B cell (primary cell): ENCODE measurements at regions not wholly inside any gene's neighbourhood (a gene's known extent, or its start where the extent isn't known, plus 50 kb on each side); places are given as distances from the start of the nearest gene placed in this dataset.

Experiments used
- ATAC-seq: fragments of 200-7000 bp; cut with Tn5 transposase; one replicate; pipeline ENCODE4 v1.10.0; 2021; ENCODE audit warnings: low read depth, mild to moderate bottlenecking, moderate number of reproducible peaks, moderate library complexity
- CTCF ChIA-PET: fragments of 350-600 bp; sonication (Branson Sonifier 250); formaldehyde crosslinking; loops from one replicate; lab custom pipeline; 2021; ENCODE audit warnings: antibody characterized with exemption, inconsistent platforms; lab: Charles Lee
- POLR2A ChIA-PET: fragments of 350-600 bp; sonication (Branson Sonifier 250); formaldehyde crosslinking; loops from one replicate; lab custom pipeline; 2021; ENCODE audit warnings: antibody characterized with exemption; lab: Charles Lee
- DNase-seq: peaks from one replicate; pipeline ENCODE4 v3.0.0; 2013
- H2AFZ ChIP-seq: 2 replicates; pipeline ENCODE4 v1.6.1; 2012; ENCODE audit warnings: mild to moderate bottlenecking, low read depth, low read length; ENCODE audit not compliant: insufficient read depth, poor library complexity, severe bottlenecking
- H3K27ac ChIP-seq, 2 donors: 1 replicate in 1 of 2; 2 replicates in 1 of 2; pipeline ENCODE4 v1.5.1; 2012 to 2013; ENCODE audit warnings: low read length in 2 of 2, mild to moderate bottlenecking in 2 of 2, moderate library complexity in 1 of 2
- H3K27me3 ChIP-seq, 4 experiments: fragments of 200-600 bp in 1 of 4; sonication (generic) in 1 of 4; replicated peaks in 1 of 4; 1 replicate in 2 of 4; 2 replicates in 2 of 4; pipeline versions ENCODE4 v1.6.1 to v1.7.0; 2013 to 2016; ENCODE audit warnings: low read length in 3 of 4, mild to moderate bottlenecking in 2 of 4, mixed read lengths in 1 of 4, moderate library complexity in 1 of 4; ENCODE audit not compliant: insufficient read depth in 4 of 4, control insufficient read depth in 3 of 4; ENCODE audit errors: control extremely low read depth in 1 of 4
- H3K36me3 ChIP-seq, 2 experiments: replicated peaks in 1 of 2; 1 replicate in 1 of 2; 2 replicates in 1 of 2; pipeline versions ENCODE4 v1.6.1 to v1.7.1; 2013; ENCODE audit warnings: low read length in 1 of 2; ENCODE audit not compliant: insufficient read depth in 2 of 2, control insufficient read depth in 1 of 2; ENCODE audit errors: control extremely low read depth in 1 of 2, extremely low read depth in 1 of 2
- H3K4me1 ChIP-seq, 2 donors: fragments of 200-600 bp in 1 of 2; sonication (generic) in 1 of 2; 1 replicate in 1 of 2; 2 replicates in 1 of 2; pipeline versions ENCODE4 v1.5.1 to v1.6.1; 2013 to 2017; ENCODE audit warnings: low read length in 2 of 2; ENCODE audit not compliant: control insufficient read depth in 2 of 2, insufficient read depth in 2 of 2
- H3K4me2 ChIP-seq: replicated peaks from 2 replicates; pipeline ENCODE3; 2012; ENCODE audit warnings: mild to moderate bottlenecking, low read depth, low read length; ENCODE audit not compliant: poor library complexity, severe bottlenecking
- H3K4me3 ChIP-seq, 5 experiments: fragments of 200-600 bp in 1 of 5; sonication (generic) in 1 of 5; 1 replicate in 3 of 5; 2 replicates in 2 of 5; pipeline versions ENCODE4 v1.5.1 to v1.7.0; 2011 to 2016; ENCODE audit warnings: low read length in 4 of 5, mild to moderate bottlenecking in 4 of 5, low read depth in 2 of 5, control low read depth in 1 of 5, moderate library complexity in 1 of 5; ENCODE audit not compliant: insufficient read depth in 1 of 5; ENCODE audit errors: control extremely low read depth in 1 of 5, extremely low read depth in 1 of 5
- H3K79me2 ChIP-seq: fragments of 200-600 bp; sonication (generic); one replicate; pipeline ENCODE4 v1.6.0; 2016; ENCODE audit warnings: low read length; ENCODE audit not compliant: control insufficient read depth, insufficient read depth
- H3K9ac ChIP-seq: fragments of 200-600 bp; sonication (generic); 2 replicates; pipeline ENCODE4 v1.6.1; 2017; ENCODE audit warnings: mild to moderate bottlenecking, low read length, moderate library complexity
- H3K9me3 ChIP-seq, 3 donors: one replicate each; pipeline versions ENCODE4 v1.6.1 to v1.7.1; 2013; ENCODE audit warnings: low read length in 2 of 3; ENCODE audit not compliant: control insufficient read depth in 2 of 3, insufficient read depth in 1 of 3; ENCODE audit errors: control extremely low read depth in 1 of 3
- H4K20me1 ChIP-seq: 2 replicates; pipeline ENCODE4 v1.6.0; 2012; ENCODE audit warnings: mild to moderate bottlenecking, low read length; ENCODE audit not compliant: insufficient read depth, control insufficient read depth, poor library complexity, severe bottlenecking
- H3K27ac Mint-ChIP-seq: one replicate; pipeline ENCODE4 v1.8.0; 2021; ENCODE audit warnings: mixed read lengths
- H3K27me3 Mint-ChIP-seq: one replicate; pipeline ENCODE4 v1.8.0; 2021; ENCODE audit warnings: mixed read lengths
- H3K4me1 Mint-ChIP-seq: one replicate; pipeline ENCODE4 v1.8.0; 2021; ENCODE audit warnings: mixed read lengths
- H3K4me3 Mint-ChIP-seq: one replicate; pipeline ENCODE4 v1.8.0; 2021; ENCODE audit warnings: mixed read lengths
- H3K9me3 Mint-ChIP-seq: one replicate; pipeline ENCODE4 v1.8.0; 2022; ENCODE audit warnings: mixed read lengths; ENCODE audit not compliant: insufficient read depth
- CTCF ChIP-seq: fragments of 200-600 bp; IDR thresholded peaks from one replicate; pipeline ENCODE4 v1.8.0; 2022; ENCODE audit warnings: antibody characterized with exemption, mild to moderate bottlenecking
- EZH2 ChIP-seq: IDR thresholded peaks from 2 replicates; pipeline ENCODE4 v1.6.1; 2012; ENCODE audit warnings: borderline replicate concordance, low read depth, mild to moderate bottlenecking, moderate library complexity, low read length; ENCODE audit not compliant: insufficient read depth, poor library complexity, severe bottlenecking
- WGBS: methylation state at CpG from one replicate; pipeline ENCODE4 v1.1.5; 2013; ENCODE audit warnings: missing lambda C conversion rate; ENCODE audit not compliant: insufficient coverage; 5-methylcytosine and 5-hydroxymethylcytosine counted together
- intact Hi-C: fragments of 100-400 bp; cut with micrococcal nuclease; formaldehyde crosslinking; loops from one replicate; pipeline ENCODE4 v1.10.0; 2022

GRCh38 chr12:41856228-41856627, 288.4 kb downstream of the GXYLT1 start:
- Mint-ChIP-seq H3K27me3 (peaks cover 9% of the 10 kb centered on the region), H3K4me1 (no peaks in the 10 kb centered on the region), H3K27ac (no peak overlapping the region), H3K4me3 (no peak overlapping the region), H3K9me3 (peaks cover 3% of the 10 kb centered on the region)
- Histone ChIP-seq H3K36me3 (no peaks in the 10 kb centered on the region), H3K4me2 (no peak overlapping the region), H3K4me1 (no peaks in the 10 kb centered on the region), H3K4me3 (no peak overlapping the region), H3K79me2 (no peaks in the 10 kb centered on the region), H2AFZ (no peak overlapping the region), H3K9ac (no peak overlapping the region), H4K20me1 (no peaks in the 10 kb centered on the region), H3K27ac (no peak overlapping the region), H3K9me3 (no peaks in the 10 kb centered on the region), H3K27me3 (no peaks in the 10 kb centered on the region)
- WGBS, result 87% methylated on average over 2 of the region's 3 CpGs
- ATAC-seq (no peak), DNase-seq (no peak)
- no peak for TF ChIP-seq EZH2
- TF ChIP-seq CTCF, result no peak
- intact Hi-C loops, result no loop called here
- CTCF ChIA-PET, result no interaction called here
- POLR2A ChIA-PET, result no interaction called here

GRCh38 chr12:41850046-41850445, 294.6 kb downstream of the GXYLT1 start:
- H4K20me1 ChIP-seq, result no peaks in the 10 kb centered on the region
- H3K4me1 ChIP-seq, result no peaks in the 10 kb centered on the region

More at GRCh38 chr12:41850046-41850445, 294.6 kb downstream of the GXYLT1 start:
- DNase-seq (no peak), ATAC-seq (no peak)
- Mint-ChIP-seq H3K4me3 (no peak overlapping the region), H3K27ac (no peak overlapping the region), H3K9me3 (no peaks in the 10 kb centered on the region), H3K27me3 (no peaks in the 10 kb centered on the region), H3K4me1 (no peaks in the 10 kb centered on the region)
- Histone ChIP-seq H3K27me3 (no peaks in the 10 kb centered on the region), H3K4me3 (no peak overlapping the region), H3K27ac (no peak overlapping the region), H3K79me2 (no peaks in the 10 kb centered on the region), H3K9me3 (peaks cover 0 to 3% (median 0%) of the 10 kb centered on the region in 3 donors), H3K9ac (no peak overlapping the region), H3K4me2 (no peak overlapping the region), H3K36me3 (no peaks in the 10 kb centered on the region), H2AFZ (no peak overlapping the region)
- intact Hi-C loops, result no loop called here
- ChIA-PET POLR2A (no interaction called here), CTCF (no interaction called here)
- no peak for TF ChIP-seq EZH2
- TF ChIP-seq CTCF, result no peak
- WGBS, result no CpG with 5 or more reads among the region's 3 CpGs
